Fibroblast of the aortic adventitia (primary cell): ENCODE measurements at regions not wholly inside any gene's neighbourhood (a gene's known extent, or its start where the extent isn't known, plus 50 kb on each side); places are given as distances from the start of the nearest gene placed in this dataset.

Experiments used
- DNase-seq: peaks from one replicate; pipeline ENCODE4 v3.0.0-alpha.2; 2010; ENCODE audit warnings: low read depth
- H3K4me3 ChIP-seq: 2 replicates; pipeline ENCODE4 v1.5.1; 2011; ENCODE audit warnings: low read depth, mild to moderate bottlenecking, control low read depth, low read length, moderate library complexity
- CTCF ChIP-seq: IDR thresholded peaks from 2 replicates; pipeline ENCODE4 v1.5.1; 2011; ENCODE audit warnings: mild to moderate bottlenecking, low read length, control low read depth, inconsistent platforms; ENCODE audit not compliant: insufficient read depth

GRCh38 chr2:196566961-196567666 lies 72.4 kb upstream of the CCDC150 start:
- H3K4me3 ChIP-seq = no peak overlapping the region
- peak; percentile 69 for DNase-seq
- TF ChIP-seq CTCF = no peak

GRCh38 chr2:196568506-196568905 lies 71.0 kb upstream of the CCDC150 start:
- no peak for TF ChIP-seq CTCF
- no peak overlapping the region for H3K4me3 ChIP-seq
- DNase-seq = no peak

GRCh38 chr2:196584903-196585302 lies 54.6 kb upstream of the CCDC150 start:
- TF ChIP-seq CTCF = no peak

GRCh38 chr2:196586511-196586991 lies 53.0 kb upstream of the CCDC150 start:
- H3K4me3 ChIP-seq = no peak overlapping the region
- TF ChIP-seq CTCF = no peak
- peak; percentile 84 for DNase-seq

More at GRCh38 chr2:196584903-196585302, 54.6 kb upstream of the CCDC150 start:
- H3K4me3 ChIP-seq = no peak overlapping the region
- no peak for DNase-seq

- TF ChIP-seq CTCF = no peak
- DNase-seq = no peak
- H3K4me3 ChIP-seq = no peak overlapping the region
Observed at GRCh38 chr2:196587056-196587455, 52.5 kb upstream of the CCDC150 start.

GRCh38 chr2:196587739-196588138 lies 51.8 kb upstream of the CCDC150 start:
- H3K4me3 ChIP-seq = no peak overlapping the region
- no peak for DNase-seq
- no peak for TF ChIP-seq CTCF

- TF ChIP-seq CTCF = no peak
- no peak overlapping the region for H3K4me3 ChIP-seq
- no peak for DNase-seq
Observed at GRCh38 chr2:196589419-196589818, 50.1 kb upstream of the CCDC150 start.
